ENCODE measurements at regions not wholly inside any gene's neighbourhood (a gene's known extent, or its start where the extent isn't known, plus 50 kb on each side); places are given as distances from the start of the nearest gene placed in this dataset.

- 66% methylated on average over 10 of the region's 10 CpGs for WGBS
- H3K4me3 ChIP-seq (ENCODE audit: low read depth in 1 of 3, low read length in 3 of 3), result no peak overlapping the region
- H3K27ac ChIP-seq (ENCODE audit: low read depth in 1 of 2, low read length in 2 of 2), result no peak overlapping the region
- peak; percentile 46 for DNase-seq (ENCODE audit: low spot score)
- H3K27me3 ChIP-seq (ENCODE audit: control insufficient read depth in 4 of 4, insufficient read depth in 4 of 4, low read length in 3 of 4), result no peaks in the 10 kb centered on the region
- TF ChIP-seq FOXA2 (IDR thresholded peaks at IDR 0.05), result no peak
- no peak for TF ChIP-seq HNF4G (IDR thresholded peaks at IDR 0.05)
- TF ChIP-seq, protein P1, sequence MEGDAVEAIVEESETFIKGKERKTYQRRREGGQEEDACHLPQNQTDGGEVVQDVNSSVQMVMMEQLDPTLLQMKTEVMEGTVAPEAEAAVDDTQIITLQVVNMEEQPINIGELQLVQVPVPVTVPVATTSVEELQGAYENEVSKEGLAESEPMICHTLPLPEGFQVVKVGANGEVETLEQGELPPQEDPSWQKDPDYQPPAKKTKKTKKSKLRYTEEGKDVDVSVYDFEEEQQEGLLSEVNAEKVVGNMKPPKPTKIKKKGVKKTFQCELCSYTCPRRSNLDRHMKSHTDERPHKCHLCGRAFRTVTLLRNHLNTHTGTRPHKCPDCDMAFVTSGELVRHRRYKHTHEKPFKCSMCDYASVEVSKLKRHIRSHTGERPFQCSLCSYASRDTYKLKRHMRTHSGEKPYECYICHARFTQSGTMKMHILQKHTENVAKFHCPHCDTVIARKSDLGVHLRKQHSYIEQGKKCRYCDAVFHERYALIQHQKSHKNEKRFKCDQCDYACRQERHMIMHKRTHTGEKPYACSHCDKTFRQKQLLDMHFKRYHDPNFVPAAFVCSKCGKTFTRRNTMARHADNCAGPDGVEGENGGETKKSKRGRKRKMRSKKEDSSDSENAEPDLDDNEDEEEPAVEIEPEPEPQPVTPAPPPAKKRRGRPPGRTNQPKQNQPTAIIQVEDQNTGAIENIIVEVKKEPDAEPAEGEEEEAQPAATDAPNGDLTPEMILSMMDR (IDR thresholded peaks at IDR 0.05; ENCODE audit: low read depth, low read length, missing input control), result peak; percentile 58
- TF ChIP-seq HNF4A (conservative IDR thresholded peaks at IDR 0.05), result no peak
- peak; percentile 88 to 90 for TF ChIP-seq RAD21 (IDR thresholded peaks at IDR 0.05)
- H3K36me3 ChIP-seq (ENCODE audit: control insufficient read depth in 4 of 4, insufficient read depth in 3 of 4, low read depth in 1 of 4, low read length in 3 of 4), result no peaks in the 10 kb centered on the region
- H3K9me3 ChIP-seq (ENCODE audit: control insufficient read depth in 4 of 4, low read length in 3 of 4), result no peaks in the 10 kb centered on the region
- no peak overlapping the region for H3K9ac ChIP-seq (ENCODE audit: low read depth in 1 of 2, low read length in 2 of 2)
- H3K4me1 ChIP-seq (ENCODE audit: control insufficient read depth in 4 of 4, insufficient read depth in 4 of 4, low read length in 3 of 4), result no peaks in the 10 kb centered on the region
Observed at GRCh38 chr16:13453938-13454553, 465.9 kb upstream of the ERCC4 start.

GRCh38 chr16:13463619-13464018 lies 456.3 kb upstream of the ERCC4 start:
- Histone ChIP-seq H3K27me3 (ENCODE audit: control insufficient read depth in 4 of 4, insufficient read depth in 4 of 4, low read length in 3 of 4) (no peaks in the 10 kb centered on the region), H3K36me3 (ENCODE audit: control insufficient read depth in 4 of 4, insufficient read depth in 3 of 4, low read depth in 1 of 4, low read length in 3 of 4) (no peaks in the 10 kb centered on the region), H3K9me3 (ENCODE audit: control insufficient read depth in 4 of 4, low read length in 3 of 4) (no peaks in the 10 kb centered on the region), H3K4me1 (ENCODE audit: control insufficient read depth in 4 of 4, insufficient read depth in 4 of 4, low read length in 3 of 4) (peaks cover 0 to 8% (median 4%) of the 10 kb centered on the region in 4 donors), H3K4me3 (ENCODE audit: low read depth in 1 of 3, low read length in 3 of 3) (no peak overlapping the region), H3K27ac (ENCODE audit: low read depth in 1 of 2, low read length in 2 of 2) (no peak overlapping the region), H3K9ac (ENCODE audit: low read depth in 1 of 2, low read length in 2 of 2) (no peak overlapping the region)
- TF ChIP-seq, protein P2, sequence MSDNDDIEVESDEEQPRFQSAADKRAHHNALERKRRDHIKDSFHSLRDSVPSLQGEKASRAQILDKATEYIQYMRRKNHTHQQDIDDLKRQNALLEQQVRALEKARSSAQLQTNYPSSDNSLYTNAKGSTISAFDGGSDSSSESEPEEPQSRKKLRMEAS (IDR thresholded peaks at IDR 0.05), result peak; percentile 63
- TF ChIP-seq GABPA (IDR thresholded peaks at IDR 0.05 in 1 of 2, conservative IDR thresholded peaks at IDR 0.05 in 1 of 2) (peak in 1 of 2 donors; percentile 29), FOXA2 (IDR thresholded peaks at IDR 0.05) (peak; percentile 49), RAD21 (IDR thresholded peaks at IDR 0.05) (peak; percentile 49 to 59), HNF4A (conservative IDR thresholded peaks at IDR 0.05) (peak; percentile 51 to 70), REST (IDR thresholded peaks at IDR 0.05) (peak; percentile 23), FOXA1 (IDR thresholded peaks at IDR 0.05) (peak; percentile 34), TAF1 (conservative IDR thresholded peaks at IDR 0.05) (no peak), EGR1 (IDR thresholded peaks at IDR 0.05; ENCODE audit: low read depth in 2 of 2) (peak in 1 of 2 donors; percentile 76), NR2F2 (IDR thresholded peaks at IDR 0.05) (no peak), HNF4G (IDR thresholded peaks at IDR 0.05) (no peak), SP1 (IDR thresholded peaks at IDR 0.05) (peak; percentile 14), JUND (IDR thresholded peaks at IDR 0.05) (peak in 1 of 2 donors; percentile 74), YY1 (IDR thresholded peaks at IDR 0.05) (peak; percentile 27), RXRA (IDR thresholded peaks at IDR 0.05) (peak in 1 of 2 donors; percentile 69)
- TF ChIP-seq, protein P3, sequence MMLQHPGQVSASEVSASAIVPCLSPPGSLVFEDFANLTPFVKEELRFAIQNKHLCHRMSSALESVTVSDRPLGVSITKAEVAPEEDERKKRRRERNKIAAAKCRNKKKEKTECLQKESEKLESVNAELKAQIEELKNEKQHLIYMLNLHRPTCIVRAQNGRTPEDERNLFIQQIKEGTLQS (IDR thresholded peaks at IDR 0.05), result no peak
- TF ChIP-seq, protein P4, sequence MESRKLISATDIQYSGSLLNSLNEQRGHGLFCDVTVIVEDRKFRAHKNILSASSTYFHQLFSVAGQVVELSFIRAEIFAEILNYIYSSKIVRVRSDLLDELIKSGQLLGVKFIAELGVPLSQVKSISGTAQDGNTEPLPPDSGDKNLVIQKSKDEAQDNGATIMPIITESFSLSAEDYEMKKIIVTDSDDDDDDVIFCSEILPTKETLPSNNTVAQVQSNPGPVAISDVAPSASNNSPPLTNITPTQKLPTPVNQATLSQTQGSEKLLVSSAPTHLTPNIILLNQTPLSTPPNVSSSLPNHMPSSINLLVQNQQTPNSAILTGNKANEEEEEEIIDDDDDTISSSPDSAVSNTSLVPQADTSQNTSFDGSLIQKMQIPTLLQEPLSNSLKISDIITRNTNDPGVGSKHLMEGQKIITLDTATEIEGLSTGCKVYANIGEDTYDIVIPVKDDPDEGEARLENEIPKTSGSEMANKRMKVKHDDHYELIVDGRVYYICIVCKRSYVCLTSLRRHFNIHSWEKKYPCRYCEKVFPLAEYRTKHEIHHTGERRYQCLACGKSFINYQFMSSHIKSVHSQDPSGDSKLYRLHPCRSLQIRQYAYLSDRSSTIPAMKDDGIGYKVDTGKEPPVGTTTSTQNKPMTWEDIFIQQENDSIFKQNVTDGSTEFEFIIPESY (IDR thresholded peaks at IDR 0.05), result peak; percentile 65
- TF ChIP-seq, protein P1 (IDR thresholded peaks at IDR 0.05; ENCODE audit: low read depth, low read length, missing input control), result peak; percentile 29
- no peak for DNase-seq (ENCODE audit: low spot score)
- WGBS, result 27% methylated on average over 5 of the region's 5 CpGs

Measured in liver (tissue), 8 donors.